WI38 (cell line): ENCODE measurements at regions not wholly inside any gene's neighbourhood (a gene's known extent, or its start where the extent isn't known, plus 50 kb on each side); places are given as distances from the start of the nearest gene placed in this dataset.

ENCODE experiments used
- H3K4me3 ChIP-seq: 2 replicates; pipeline ENCODE4 v1.5.1; 2011; ENCODE audit warnings: low read depth, mild to moderate bottlenecking, control low read depth, low read length
- CTCF ChIP-seq: IDR thresholded peaks from 2 replicates; pipeline ENCODE4 v1.5.1; 2012; ENCODE audit warnings: low read depth, mild to moderate bottlenecking, control low read depth, low read length

DNA sequence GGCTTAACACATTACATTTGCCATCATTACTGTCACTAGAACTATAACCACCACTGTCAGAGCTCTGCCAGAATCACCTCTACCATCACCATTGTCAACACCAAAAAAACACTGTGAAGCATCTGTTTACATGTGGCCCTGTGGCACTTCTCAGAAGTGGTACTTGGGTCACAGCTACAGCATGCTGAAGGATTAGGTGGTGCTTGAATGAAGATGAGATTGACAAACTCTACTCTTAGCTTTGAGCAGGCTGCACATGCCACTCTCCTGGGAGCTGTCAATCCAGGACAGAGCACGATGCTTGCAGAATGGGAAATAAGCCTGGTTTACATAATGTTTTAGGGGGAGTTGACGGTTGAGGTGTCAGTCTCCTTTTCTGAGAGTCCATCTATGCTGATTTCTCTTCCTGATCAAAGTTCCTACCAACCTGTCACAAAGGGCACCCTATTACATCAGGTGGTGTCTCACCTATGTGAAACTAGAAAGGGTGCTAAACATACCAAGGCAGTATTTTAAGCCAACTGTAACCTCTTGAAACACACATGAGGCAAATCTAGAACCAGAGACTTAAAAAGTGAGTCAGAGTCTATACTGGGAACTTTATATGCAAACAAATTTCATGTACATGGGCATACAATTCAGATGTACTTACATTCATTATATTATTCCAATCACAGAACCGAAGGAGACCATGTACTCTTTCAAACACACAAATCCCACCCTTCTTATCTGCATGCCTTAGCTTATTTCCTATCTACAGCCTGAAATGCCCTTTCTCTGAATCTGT, 258.7 kb downstream of the EMP1 start:
- no peak overlapping the region for H3K4me3 ChIP-seq
- no peak for TF ChIP-seq CTCF

DNA sequence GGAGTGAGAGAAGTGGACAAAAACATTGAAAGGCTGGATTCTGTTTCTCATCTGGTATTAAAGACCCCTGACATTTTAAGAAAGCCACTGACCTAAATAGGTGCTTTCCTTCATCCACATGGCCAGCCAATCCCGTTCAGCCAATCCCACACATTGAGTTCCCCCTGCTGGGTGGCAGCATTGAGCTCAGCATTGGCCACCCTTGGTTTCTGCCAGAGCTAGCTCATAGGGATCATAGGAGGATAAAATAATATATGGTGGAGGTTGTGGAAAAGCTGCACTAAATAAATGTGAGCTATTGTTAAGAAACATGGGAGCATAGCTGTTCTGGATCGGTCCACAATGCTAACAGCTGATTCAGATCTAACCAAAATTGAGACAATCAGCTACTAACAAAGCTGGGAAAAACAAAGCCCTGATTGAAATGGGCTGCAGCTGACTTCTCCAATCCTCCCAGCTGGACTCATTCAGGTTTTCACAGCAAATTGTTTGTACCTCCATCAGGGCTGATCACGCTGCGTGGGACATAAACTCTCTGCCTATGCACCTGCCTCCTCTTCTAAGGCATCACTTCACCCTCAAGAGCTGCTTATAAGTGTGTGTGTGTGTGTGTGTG, 256.5 kb downstream of the EMP1 start:
- TF ChIP-seq CTCF: no peak
- no peak overlapping the region for H3K4me3 ChIP-seq

DNA sequence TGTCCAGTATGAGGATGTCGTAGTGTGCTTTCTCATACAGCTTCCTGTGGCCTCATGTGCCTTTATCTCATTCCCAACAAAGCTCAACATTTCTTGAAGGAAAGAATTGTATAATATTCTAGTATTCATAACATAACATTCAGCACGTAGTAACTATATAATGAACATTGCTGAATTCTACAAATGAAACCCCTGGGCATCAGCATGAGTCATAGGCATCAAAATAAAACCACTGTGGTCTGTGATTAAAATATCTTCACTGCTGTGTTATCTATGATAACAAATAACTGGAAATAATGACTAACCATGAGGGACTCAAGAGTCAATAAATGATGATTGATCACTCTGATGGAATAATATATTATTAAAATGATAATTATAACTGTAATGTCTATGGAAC, 255.2 kb downstream of the EMP1 start:
- no peak overlapping the region for H3K4me3 ChIP-seq

DNA sequence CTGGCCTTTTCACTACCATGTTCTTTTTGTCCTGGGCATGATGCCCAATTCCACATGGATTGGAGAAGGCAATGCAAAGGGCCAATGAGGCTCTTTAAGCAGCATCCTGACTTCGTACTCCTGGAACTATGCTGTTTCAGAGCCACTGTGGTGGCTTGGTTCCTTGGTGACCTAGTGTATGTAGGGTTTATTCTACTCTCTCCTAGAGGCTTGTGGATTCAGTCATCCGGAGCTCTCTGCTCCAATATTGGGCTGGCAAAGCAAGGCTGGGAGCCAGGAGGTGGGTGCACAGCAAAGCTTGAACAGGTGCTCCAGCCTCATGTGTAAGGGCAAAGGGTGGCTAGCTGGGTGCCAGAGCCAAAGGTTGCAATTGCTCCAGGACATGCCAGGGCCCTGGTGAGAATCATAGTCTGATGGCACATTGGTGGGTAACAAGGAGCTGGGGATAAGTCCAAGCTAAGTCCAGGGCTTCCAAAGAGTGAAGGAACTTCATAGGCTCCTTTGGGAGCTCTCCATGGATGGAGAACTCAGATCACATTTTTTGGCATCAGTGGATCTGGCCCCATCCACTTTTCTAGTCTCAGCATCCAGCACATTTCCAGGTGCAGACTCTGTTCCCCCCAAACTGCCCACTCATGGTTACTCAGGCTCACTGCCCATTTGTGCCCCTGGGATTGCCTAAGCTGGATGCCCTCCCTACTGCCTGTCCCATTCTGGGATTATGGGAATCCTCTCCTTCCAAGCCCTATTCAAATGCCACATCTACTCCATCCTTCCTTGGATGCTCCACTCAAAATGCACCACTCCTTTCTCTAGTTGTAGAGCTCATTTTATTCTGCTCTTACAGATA, 253.9 kb downstream of the EMP1 start:
- TF ChIP-seq CTCF: no peak

More for the DNA sequence above, 255.2 kb downstream of the EMP1 start:
- no peak for TF ChIP-seq CTCF

GRCh38 chr12:13444076-13444475, 247.6 kb downstream of the EMP1 start:
- no peak for TF ChIP-seq CTCF
- no peak overlapping the region for H3K4me3 ChIP-seq

More for the DNA sequence above, 253.9 kb downstream of the EMP1 start:
- H3K4me3 ChIP-seq: no peak overlapping the region

GRCh38 chr12:13443498-13443897, 247.0 kb downstream of the EMP1 start:
- no peak for TF ChIP-seq CTCF
- H3K4me3 ChIP-seq: no peak overlapping the region
